ENCODE measurements at regions not wholly inside any gene's neighbourhood (a gene's known extent, or its start where the extent isn't known, plus 50 kb on each side); places are given as distances from the start of the nearest gene placed in this dataset.
"Not testable (repeated sequence)": the region's sequence is repeated elsewhere in the genome, so short reads cannot be mapped to it uniquely, and the experiment has no call there.

- DNase-seq: no peak
- no peak for TF ChIP-seq GATA1 (IDR thresholded peaks at IDR 0.05; ENCODE audit: low read depth, low read length)
- TF ChIP-seq POLR2A (IDR thresholded peaks at IDR 0.05; ENCODE audit: low read length): no peak
Measured at GRCh38 chr11:38160433-38160832, 1562.4 kb upstream of the RAG2 start.

GRCh38 chr11:38159038-38159437 lies 1561.0 kb upstream of the RAG2 start:
- DNase-seq: no peak
- TF ChIP-seq POLR2A (IDR thresholded peaks at IDR 0.05; ENCODE audit: low read length): no peak
- no peak for TF ChIP-seq GATA1 (IDR thresholded peaks at IDR 0.05; ENCODE audit: low read depth, low read length)

GRCh38 chr11:38156495-38157146 lies 1558.6 kb upstream of the RAG2 start:
- no peak for TF ChIP-seq GATA1 (IDR thresholded peaks at IDR 0.05; ENCODE audit: low read depth, low read length)
- TF ChIP-seq POLR2A (IDR thresholded peaks at IDR 0.05; ENCODE audit: low read length): no peak
- DNase-seq: peak in 1 of 2 experiments; percentile 8

- no peak for DNase-seq
- TF ChIP-seq POLR2A (IDR thresholded peaks at IDR 0.05; ENCODE audit: low read length): no peak
- no peak for TF ChIP-seq GATA1 (IDR thresholded peaks at IDR 0.05; ENCODE audit: low read depth, low read length)
Measured at GRCh38 chr11:38155856-38156255, 1557.8 kb upstream of the RAG2 start.

- TF ChIP-seq POLR2A (IDR thresholded peaks at IDR 0.05; ENCODE audit: low read length) (no peak), GATA1 (IDR thresholded peaks at IDR 0.05; ENCODE audit: low read depth, low read length) (no peak)
Measured at GRCh38 chr11:38153985-38154384, 1555.9 kb upstream of the RAG2 start.

GRCh38 chr11:38143852-38144251 lies 1545.8 kb upstream of the RAG2 start:
- no peak for DNase-seq
- no peak for TF ChIP-seq POLR2A (IDR thresholded peaks at IDR 0.05; ENCODE audit: low read length)
- TF ChIP-seq GATA1 (IDR thresholded peaks at IDR 0.05; ENCODE audit: low read depth, low read length): no peak

More at GRCh38 chr11:38153985-38154384, 1555.9 kb upstream of the RAG2 start:
- DNase-seq: no peak

GRCh38 chr11:38138972-38139371 lies 1540.9 kb upstream of the RAG2 start:
- TF ChIP-seq POLR2A (IDR thresholded peaks at IDR 0.05; ENCODE audit: low read length) (no peak), GATA1 (IDR thresholded peaks at IDR 0.05; ENCODE audit: low read depth, low read length) (no peak)
- DNase-seq: no peak

GRCh38 chr11:38136887-38137286 lies 1538.9 kb upstream of the RAG2 start:
- TF ChIP-seq POLR2A (IDR thresholded peaks at IDR 0.05; ENCODE audit: low read length) (no peak), GATA1 (IDR thresholded peaks at IDR 0.05; ENCODE audit: low read depth, low read length) (no peak)
- DNase-seq: no peak

GRCh38 chr11:38131535-38131934 lies 1533.5 kb upstream of the RAG2 start:
- no peak for TF ChIP-seq POLR2A (IDR thresholded peaks at IDR 0.05; ENCODE audit: low read length)
- no peak for TF ChIP-seq GATA1 (IDR thresholded peaks at IDR 0.05; ENCODE audit: low read depth, low read length)
- peak; percentile 1 to 71 for DNase-seq

GRCh38 chr11:38130976-38131375 lies 1532.9 kb upstream of the RAG2 start:
- no peak for TF ChIP-seq POLR2A (IDR thresholded peaks at IDR 0.05; ENCODE audit: low read length)
- no peak for TF ChIP-seq GATA1 (IDR thresholded peaks at IDR 0.05; ENCODE audit: low read depth, low read length)
- DNase-seq: no peak

GRCh38 chr11:38130514-38130913 lies 1532.5 kb upstream of the RAG2 start:
- TF ChIP-seq POLR2A (IDR thresholded peaks at IDR 0.05; ENCODE audit: low read length) (no peak), GATA1 (IDR thresholded peaks at IDR 0.05; ENCODE audit: low read depth, low read length) (no peak)
- no peak for DNase-seq

- DNase-seq: no peak
- TF ChIP-seq GATA1 (IDR thresholded peaks at IDR 0.05; ENCODE audit: low read depth, low read length): no peak
- no peak for TF ChIP-seq POLR2A (IDR thresholded peaks at IDR 0.05; ENCODE audit: low read length)
Measured at GRCh38 chr11:38123673-38124072, 1525.6 kb upstream of the RAG2 start.

- not testable (repeated sequence) for DNase-seq
Measured at GRCh38 chr11:38116616-38117015, 1518.6 kb upstream of the RAG2 start.

- DNase-seq: not testable (repeated sequence)
Measured at GRCh38 chr11:38115381-38115780, 1517.3 kb upstream of the RAG2 start.

- TF ChIP-seq GATA1 (IDR thresholded peaks at IDR 0.05; ENCODE audit: low read depth, low read length): no peak
- TF ChIP-seq POLR2A (IDR thresholded peaks at IDR 0.05; ENCODE audit: low read length): no peak
- DNase-seq: no peak
Measured at GRCh38 chr11:38100836-38101462, 1502.9 kb upstream of the RAG2 start.
